ENCODE measurements at regions not wholly inside any gene's neighbourhood (a gene's known extent, or its start where the extent isn't known, plus 50 kb on each side); places are given as distances from the start of the nearest gene placed in this dataset.

DNA sequence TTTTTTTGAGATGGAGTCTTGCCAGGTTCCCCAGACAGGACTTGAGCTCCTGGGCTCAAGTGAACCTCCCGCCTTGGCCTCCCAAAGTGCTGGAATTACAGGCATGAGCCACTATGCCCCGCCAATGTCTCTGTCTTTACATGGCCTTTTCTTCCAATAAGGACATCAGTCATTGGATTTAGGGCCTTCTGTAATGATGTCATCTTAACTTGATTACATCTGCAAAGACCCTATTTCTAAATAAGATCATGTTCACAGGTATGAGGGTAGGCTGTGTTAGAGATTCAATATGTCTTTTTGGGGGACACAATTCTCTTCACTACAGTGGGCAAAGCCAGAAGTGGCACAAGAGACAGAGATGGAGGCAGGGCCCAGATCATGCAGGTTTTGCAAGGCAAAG lies 68.1 kb downstream of the PMAIP1 start:
- TF ChIP-seq, protein P1, sequence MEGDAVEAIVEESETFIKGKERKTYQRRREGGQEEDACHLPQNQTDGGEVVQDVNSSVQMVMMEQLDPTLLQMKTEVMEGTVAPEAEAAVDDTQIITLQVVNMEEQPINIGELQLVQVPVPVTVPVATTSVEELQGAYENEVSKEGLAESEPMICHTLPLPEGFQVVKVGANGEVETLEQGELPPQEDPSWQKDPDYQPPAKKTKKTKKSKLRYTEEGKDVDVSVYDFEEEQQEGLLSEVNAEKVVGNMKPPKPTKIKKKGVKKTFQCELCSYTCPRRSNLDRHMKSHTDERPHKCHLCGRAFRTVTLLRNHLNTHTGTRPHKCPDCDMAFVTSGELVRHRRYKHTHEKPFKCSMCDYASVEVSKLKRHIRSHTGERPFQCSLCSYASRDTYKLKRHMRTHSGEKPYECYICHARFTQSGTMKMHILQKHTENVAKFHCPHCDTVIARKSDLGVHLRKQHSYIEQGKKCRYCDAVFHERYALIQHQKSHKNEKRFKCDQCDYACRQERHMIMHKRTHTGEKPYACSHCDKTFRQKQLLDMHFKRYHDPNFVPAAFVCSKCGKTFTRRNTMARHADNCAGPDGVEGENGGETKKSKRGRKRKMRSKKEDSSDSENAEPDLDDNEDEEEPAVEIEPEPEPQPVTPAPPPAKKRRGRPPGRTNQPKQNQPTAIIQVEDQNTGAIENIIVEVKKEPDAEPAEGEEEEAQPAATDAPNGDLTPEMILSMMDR (IDR thresholded peaks at IDR 0.05; ENCODE audit: poor library complexity): no peak
- TF ChIP-seq EZH2 (IDR thresholded peaks at IDR 0.05; ENCODE audit: borderline replicate concordance): no peak
